Trophoblast cell (in vitro differentiated cells and primary cell): ENCODE measurements at regions not wholly inside any gene's neighbourhood (a gene's known extent, or its start where the extent isn't known, plus 50 kb on each side); places are given as distances from the start of the nearest gene placed in this dataset.

Source experiments
- DNase-seq, 2 donors: peaks; one replicate each; pipeline ENCODE4 v3.0.0-alpha.2; 2016
- H2AFZ ChIP-seq: 2 replicates; pipeline ENCODE4 v1.6.1; 2013; ENCODE audit warnings: low read length, moderate library complexity, mild to moderate bottlenecking; ENCODE audit not compliant: insufficient read depth, poor library complexity
- H2AK5ac ChIP-seq: 2 replicates; pipeline ENCODE4 v1.6.1; 2013; ENCODE audit warnings: mild to moderate bottlenecking, low read length
- H2BK120ac ChIP-seq: 2 replicates; pipeline ENCODE4 v1.6.1; 2013; ENCODE audit warnings: low read length, mild to moderate bottlenecking, moderate library complexity; ENCODE audit not compliant: insufficient read depth, poor library complexity
- H2BK12ac ChIP-seq: 2 replicates; pipeline ENCODE4 v1.6.1; 2013; ENCODE audit warnings: mild to moderate bottlenecking, low read length, moderate library complexity
- H2BK5ac ChIP-seq: 2 replicates; pipeline ENCODE4 v1.6.1; 2013; ENCODE audit warnings: low read length, low read depth, moderate library complexity, mild to moderate bottlenecking; ENCODE audit not compliant: poor library complexity
- H3K14ac ChIP-seq: 2 replicates; pipeline ENCODE4 v1.6.1; 2013; ENCODE audit warnings: mild to moderate bottlenecking, low read length
- H3K18ac ChIP-seq: 2 replicates; pipeline ENCODE4 v1.6.1; 2013; ENCODE audit warnings: mild to moderate bottlenecking, low read length
- H3K23ac ChIP-seq: 2 replicates; pipeline ENCODE4 v1.6.1; 2013; ENCODE audit warnings: low read length
- H3K27ac ChIP-seq: 2 replicates; pipeline ENCODE4 v1.5.1; 2013; ENCODE audit warnings: low read depth, mild to moderate bottlenecking, inconsistent platforms, low read length, moderate library complexity
- H3K27me3 ChIP-seq: 2 replicates; pipeline ENCODE4 v1.6.1; 2013; ENCODE audit warnings: inconsistent platforms, mild to moderate bottlenecking, low read length, moderate library complexity; ENCODE audit not compliant: insufficient read depth
- H3K36me3 ChIP-seq, 2 experiments: 1 replicate in 1 of 2; 2 replicates in 1 of 2; pipeline ENCODE4 v1.6.1; 2013; ENCODE audit warnings: low read length in 2 of 2, mild to moderate bottlenecking in 2 of 2, moderate library complexity in 1 of 2; ENCODE audit not compliant: insufficient read depth in 2 of 2, control insufficient read depth in 1 of 2
- H3K4ac ChIP-seq: 2 replicates; pipeline ENCODE4 v1.6.1; 2013; ENCODE audit warnings: low read depth, mild to moderate bottlenecking, low read length, moderate library complexity
- H3K4me1 ChIP-seq, 2 experiments: 1 replicate in 1 of 2; 2 replicates in 1 of 2; pipeline ENCODE4 v1.6.1; 2013; ENCODE audit warnings: low read length in 2 of 2, mild to moderate bottlenecking in 2 of 2, moderate library complexity in 1 of 2; ENCODE audit not compliant: insufficient read depth in 2 of 2, control insufficient read depth in 1 of 2
- H3K4me2 ChIP-seq: 2 replicates; pipeline ENCODE4 v1.6.1; 2013; ENCODE audit warnings: inconsistent platforms, mild to moderate bottlenecking, low read length, moderate library complexity
- H3K4me3 ChIP-seq: 2 replicates; pipeline ENCODE4 v1.5.1; 2013; ENCODE audit warnings: mild to moderate bottlenecking, low read depth, low read length, inconsistent platforms
- H3K79me1 ChIP-seq: one replicate; pipeline ENCODE4 v1.6.1; 2013; ENCODE audit warnings: low read length
- H3K79me2 ChIP-seq: 2 replicates; pipeline ENCODE4 v1.6.1; 2013; ENCODE audit warnings: low read length, mild to moderate bottlenecking; ENCODE audit not compliant: control insufficient read depth, insufficient read depth, poor library complexity
- H3K9ac ChIP-seq: 2 replicates; pipeline ENCODE4 v1.6.1; 2013; ENCODE audit warnings: mild to moderate bottlenecking, low read length
- H3K9me3 ChIP-seq: 2 replicates; pipeline ENCODE4 v1.6.1; 2013; ENCODE audit warnings: low read depth, mild to moderate bottlenecking, control low read depth, inconsistent platforms, low read length; ENCODE audit not compliant: insufficient read depth
- H4K12ac ChIP-seq: 2 replicates; pipeline ENCODE4 v1.6.1; 2013; ENCODE audit warnings: low read depth, mild to moderate bottlenecking, low read length, moderate library complexity
- H4K8ac ChIP-seq: 2 replicates; pipeline ENCODE4 v1.6.1; 2013; ENCODE audit warnings: low read depth, mild to moderate bottlenecking, low read length, moderate library complexity
- H4K91ac ChIP-seq: one replicate; pipeline ENCODE4 v1.6.1; 2013; ENCODE audit warnings: low read depth, mild to moderate bottlenecking, low read length, moderate library complexity
- WGBS: extraction: QIAGEN DNeasy Blood & Tissue Kit; methylation state at CpG from one replicate; pipeline ENCODE4 v1.1.7; 2013; ENCODE audit warnings: missing lambda C conversion rate; ENCODE audit not compliant: insufficient read length, insufficient coverage; ENCODE audit errors: extremely low coverage; 5-methylcytosine and 5-hydroxymethylcytosine counted together

GRCh38 chr10:16030562-16030961, 170.3 kb upstream of the MINDY3 start:
- H2AK5ac ChIP-seq = no peak overlapping the region
- no peaks in the 10 kb centered on the region for H3K36me3 ChIP-seq
- no peaks in the 10 kb centered on the region for H3K79me1 ChIP-seq
- H2BK5ac ChIP-seq = no peak overlapping the region
- no peak overlapping the region for H3K14ac ChIP-seq
- H3K4me1 ChIP-seq = no peaks in the 10 kb centered on the region
- no peak overlapping the region for H3K4ac ChIP-seq
- no peaks in the 10 kb centered on the region for H3K9me3 ChIP-seq
- H3K79me2 ChIP-seq = no peaks in the 10 kb centered on the region
- H2BK12ac ChIP-seq = no peak overlapping the region
- no peak overlapping the region for H2BK120ac ChIP-seq
- no peak for DNase-seq
- no peak overlapping the region for H4K12ac ChIP-seq
- H3K9ac ChIP-seq = no peak overlapping the region
- H4K91ac ChIP-seq = no peak overlapping the region
- no peak overlapping the region for H2AFZ ChIP-seq
- H3K4me3 ChIP-seq = no peak overlapping the region
- H3K23ac ChIP-seq = no peak overlapping the region
- H3K18ac ChIP-seq = no peak overlapping the region
- H3K27me3 ChIP-seq = no peaks in the 10 kb centered on the region
- no peak overlapping the region for H3K27ac ChIP-seq
- no peak overlapping the region for H3K4me2 ChIP-seq
- no peak overlapping the region for H4K8ac ChIP-seq
- no CpG with 5 or more reads among the region's 1 CpG for WGBS

GRCh38 chr10:16049050-16049449, 188.7 kb upstream of the MINDY3 start:
- Histone ChIP-seq H4K8ac (no peak overlapping the region), H3K23ac (no peak overlapping the region), H3K79me1 (no peaks in the 10 kb centered on the region), H3K18ac (no peak overlapping the region), H3K4me2 (no peak overlapping the region), H3K79me2 (no peaks in the 10 kb centered on the region), H3K4me1 (no peaks in the 10 kb centered on the region), H3K4ac (no peak overlapping the region), H2BK120ac (no peak overlapping the region), H3K36me3 (no peaks in the 10 kb centered on the region), H3K27me3 (no peaks in the 10 kb centered on the region), H3K4me3 (no peak overlapping the region), H4K12ac (no peak overlapping the region), H2AK5ac (no peak overlapping the region), H3K9ac (no peak overlapping the region), H3K14ac (no peak overlapping the region), H2AFZ (no peak overlapping the region), H3K27ac (no peak overlapping the region), H4K91ac (no peak overlapping the region), H2BK5ac (no peak overlapping the region), H2BK12ac (no peak overlapping the region), H3K9me3 (no peaks in the 10 kb centered on the region)
- DNase-seq = no peak
- WGBS = no CpG with 5 or more reads among the region's 4 CpGs

GRCh38 chr10:16049782-16050181, 189.5 kb upstream of the MINDY3 start:
- no CpG with 5 or more reads among the region's 7 CpGs for WGBS
- Histone ChIP-seq H3K79me1 (no peaks in the 10 kb centered on the region), H3K9ac (no peak overlapping the region), H2BK5ac (no peak overlapping the region), H3K4me1 (no peaks in the 10 kb centered on the region), H3K9me3 (no peaks in the 10 kb centered on the region), H4K12ac (no peak overlapping the region), H3K27ac (no peak overlapping the region), H3K14ac (no peak overlapping the region), H3K79me2 (no peaks in the 10 kb centered on the region), H2BK120ac (no peak overlapping the region), H2AFZ (no peak overlapping the region), H2BK12ac (no peak overlapping the region), H3K4me3 (no peak overlapping the region), H3K4me2 (no peak overlapping the region), H4K91ac (no peak overlapping the region), H4K8ac (no peak overlapping the region), H2AK5ac (no peak overlapping the region), H3K36me3 (no peaks in the 10 kb centered on the region), H3K23ac (no peak overlapping the region), H3K4ac (no peak overlapping the region), H3K27me3 (no peaks in the 10 kb centered on the region), H3K18ac (no peak overlapping the region)
- DNase-seq = no peak

DNA sequence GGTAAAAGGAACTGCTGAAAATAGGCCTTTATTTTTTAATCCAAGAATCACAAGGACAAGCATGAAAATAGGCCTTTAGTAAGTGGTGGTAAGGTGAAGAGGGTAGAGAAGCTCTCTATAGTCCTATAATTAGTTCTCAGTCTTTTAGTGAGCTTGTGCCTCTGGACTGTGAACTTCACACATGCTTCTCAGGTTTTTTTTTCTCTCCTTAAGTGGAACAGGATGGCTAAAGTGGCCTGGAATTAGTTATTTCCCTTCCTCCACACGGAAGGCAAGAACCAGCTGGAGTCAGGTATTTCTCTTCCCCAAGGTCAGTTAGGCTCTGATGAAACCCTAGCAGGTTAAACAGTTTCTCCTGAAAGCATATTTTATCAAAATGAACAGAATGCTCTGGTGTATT, 203.0 kb upstream of the MINDY3 start:
- no peak overlapping the region for H2AFZ ChIP-seq
- no peak overlapping the region for H3K18ac ChIP-seq
- H3K9ac ChIP-seq = no peak overlapping the region
- H4K12ac ChIP-seq = no peak overlapping the region
- no peak overlapping the region for H2BK12ac ChIP-seq
- H2BK5ac ChIP-seq = no peak overlapping the region
- H3K27me3 ChIP-seq = no peaks in the 10 kb centered on the region
- no peak overlapping the region for H3K27ac ChIP-seq
- H4K91ac ChIP-seq = no peak overlapping the region
- H3K79me1 ChIP-seq = no peaks in the 10 kb centered on the region
- H3K36me3 ChIP-seq = no peaks in the 10 kb centered on the region
- no peaks in the 10 kb centered on the region for H3K79me2 ChIP-seq
- DNase-seq = no peak
- H3K9me3 ChIP-seq = no peaks in the 10 kb centered on the region
- WGBS = no CpG with 5 or more reads among the region's 1 CpG
- no peak overlapping the region for H3K4me2 ChIP-seq
- H3K4me3 ChIP-seq = no peak overlapping the region
- H3K14ac ChIP-seq = no peak overlapping the region
- H2AK5ac ChIP-seq = no peak overlapping the region
- no peak overlapping the region for H2BK120ac ChIP-seq
- no peak overlapping the region for H3K4ac ChIP-seq
- no peaks in the 10 kb centered on the region for H3K4me1 ChIP-seq
- H4K8ac ChIP-seq = no peak overlapping the region
- H3K23ac ChIP-seq = no peak overlapping the region
